Osteocyte (in vitro differentiated cells): ENCODE measurements at regions not wholly inside any gene's neighbourhood (a gene's known extent, or its start where the extent isn't known, plus 50 kb on each side); places are given as distances from the start of the nearest gene placed in this dataset.

Experiments
- DNase-seq: peaks from one replicate; pipeline ENCODE4 v3.0.0; 2021; ENCODE audit warnings: mixed read lengths; ENCODE audit not compliant: unreplicated experiment; ENCODE audit errors: extremely low spot score
- H3K27ac Mint-ChIP-seq: one replicate; pipeline ENCODE4 v1.8.0; 2021; ENCODE audit warnings: mild to moderate bottlenecking, mixed read lengths; ENCODE audit not compliant: unreplicated experiment
- H3K27me3 Mint-ChIP-seq: one replicate; pipeline ENCODE4 v1.8.0; 2021; ENCODE audit warnings: mixed read lengths; ENCODE audit not compliant: unreplicated experiment
- H3K36me3 Mint-ChIP-seq: one replicate; pipeline ENCODE4 v1.8.0; 2021; ENCODE audit warnings: mixed read lengths; ENCODE audit not compliant: unreplicated experiment
- H3K4me1 Mint-ChIP-seq: one replicate; pipeline ENCODE4 v1.8.0; 2021; ENCODE audit warnings: mixed read lengths; ENCODE audit not compliant: unreplicated experiment
- H3K4me3 Mint-ChIP-seq: one replicate; pipeline ENCODE4 v1.8.0; 2021; ENCODE audit warnings: mild to moderate bottlenecking, moderate library complexity, mixed read lengths; ENCODE audit not compliant: unreplicated experiment
- H3K9me3 Mint-ChIP-seq: one replicate; pipeline ENCODE4 v1.8.0; 2021; ENCODE audit warnings: mixed read lengths; ENCODE audit not compliant: unreplicated experiment
- CTCF ChIP-seq: fragments of 200-600 bp; sonication (generic); IDR thresholded peaks from 2 replicates; pipeline ENCODE4 v1.5.0; 2021; ENCODE audit warnings: antibody characterized with exemption, mild to moderate bottlenecking, moderate library complexity

- no peak for DNase-seq
- no peaks in the 10 kb centered on the region for H3K27me3 Mint-ChIP-seq
These were observed 362.8 kb downstream of the SFMBT2 start for GRCh38 chr10:7048061-7048460.

GRCh38 chr10:7046615-7047014, 364.2 kb downstream of the SFMBT2 start:
- Mint-ChIP-seq H3K4me3 (no peak overlapping the region), H3K36me3 (no peaks in the 10 kb centered on the region), H3K27me3 (peaks cover under 1% of the 10 kb centered on the region), H3K27ac (no peak overlapping the region), H3K4me1 (no peaks in the 10 kb centered on the region), H3K9me3 (peaks cover 4% of the 10 kb centered on the region)
- no peak for DNase-seq
- TF ChIP-seq CTCF, result no peak

More at GRCh38 chr10:7048061-7048460, 362.8 kb downstream of the SFMBT2 start:
- no peak overlapping the region for H3K4me3 Mint-ChIP-seq
- no peak overlapping the region for H3K27ac Mint-ChIP-seq
- TF ChIP-seq CTCF, result no peak
- peaks cover 4% of the 10 kb centered on the region for H3K9me3 Mint-ChIP-seq
- no peaks in the 10 kb centered on the region for H3K4me1 Mint-ChIP-seq
- no peaks in the 10 kb centered on the region for H3K36me3 Mint-ChIP-seq

GRCh38 chr10:7045891-7046599, 364.8 kb downstream of the SFMBT2 start:
- no peak overlapping the region for H3K4me3 Mint-ChIP-seq
- TF ChIP-seq CTCF, result no peak
- H3K27me3 Mint-ChIP-seq, result peaks cover 6% of the 10 kb centered on the region
- H3K36me3 Mint-ChIP-seq, result no peaks in the 10 kb centered on the region
- no peak overlapping the region for H3K27ac Mint-ChIP-seq
- H3K9me3 Mint-ChIP-seq, result peaks cover 4% of the 10 kb centered on the region
- no peaks in the 10 kb centered on the region for H3K4me1 Mint-ChIP-seq
- no peak for DNase-seq

GRCh38 chr10:7043055-7043653, 367.7 kb downstream of the SFMBT2 start:
- TF ChIP-seq CTCF, result no peak

GRCh38 chr10:7042419-7043054, 368.3 kb downstream of the SFMBT2 start:
- Mint-ChIP-seq H3K4me3 (no peak overlapping the region), H3K4me1 (peaks cover 2% of the 10 kb centered on the region), H3K9me3 (no peaks in the 10 kb centered on the region), H3K36me3 (no peaks in the 10 kb centered on the region), H3K27me3 (peaks cover 14% of the 10 kb centered on the region), H3K27ac (no peak overlapping the region)
- no peak for DNase-seq
- no peak for TF ChIP-seq CTCF

More at GRCh38 chr10:7043055-7043653, 367.7 kb downstream of the SFMBT2 start:
- H3K27ac Mint-ChIP-seq, result no peak overlapping the region
- H3K27me3 Mint-ChIP-seq, result peaks cover 14% of the 10 kb centered on the region
- DNase-seq, result no peak
- no peak overlapping the region for H3K4me3 Mint-ChIP-seq
- peaks cover 2% of the 10 kb centered on the region for H3K4me1 Mint-ChIP-seq
- H3K36me3 Mint-ChIP-seq, result no peaks in the 10 kb centered on the region
- H3K9me3 Mint-ChIP-seq, result no peaks in the 10 kb centered on the region
